ENCODE measurements at regions not wholly inside any gene's neighbourhood (a gene's known extent, or its start where the extent isn't known, plus 50 kb on each side); places are given as distances from the start of the nearest gene placed in this dataset.

DNA sequence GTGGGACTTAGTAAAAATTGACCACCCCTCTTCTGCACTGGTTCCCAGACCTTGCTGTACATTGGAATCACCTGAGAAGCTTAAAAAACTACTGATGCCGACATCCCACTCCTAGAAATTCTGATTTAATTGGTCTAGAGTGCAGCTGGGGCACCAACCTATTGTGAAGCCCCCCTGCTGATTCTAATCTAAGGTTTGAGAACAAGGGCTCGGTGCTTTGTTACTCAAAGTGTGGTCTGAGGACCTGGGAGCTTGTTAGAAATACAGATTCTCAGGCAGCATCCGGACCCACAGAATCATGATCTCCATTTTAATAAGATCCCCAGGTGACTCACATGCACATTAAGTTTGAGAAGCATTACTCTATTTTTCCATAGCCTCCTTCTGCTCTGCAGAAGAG is 57.8 kb upstream of the LPAR1 start (continued):
- no peak for TF ChIP-seq AR (CRISPR knock-in tag; IDR thresholded peaks at IDR 0.05)
- TF ChIP-seq FOXP4 (CRISPR knock-in tag; IDR thresholded peaks at IDR 0.05), result no peak

DNA sequence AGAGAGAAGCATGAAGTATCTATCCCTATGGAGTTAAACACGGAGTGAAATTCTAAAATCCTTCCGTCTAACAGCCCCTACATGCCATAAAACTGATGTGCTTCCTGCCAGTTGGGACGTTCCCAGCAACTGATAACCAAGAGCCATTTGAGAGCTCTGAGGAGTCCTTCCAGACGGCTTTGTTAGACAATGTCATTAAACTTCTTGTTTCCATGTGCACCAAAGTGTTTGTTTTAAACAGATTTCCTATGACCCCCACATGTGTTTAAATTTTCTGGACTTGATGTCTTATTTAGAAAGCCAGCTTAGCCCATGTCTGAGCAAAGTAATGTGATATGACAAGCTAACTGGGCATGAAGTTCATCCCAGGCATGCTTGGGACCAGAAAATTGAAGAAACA is 57.2 kb upstream of the LPAR1 start:
- Mint-ChIP-seq H3K27ac (no peak overlapping the region), H3K9me3 (peaks cover 4% of the 10 kb centered on the region; the same call in 1 of the 2 replicates), H3K4me1 (peaks cover 70% of the 10 kb centered on the region), H3K4me3 (no peak overlapping the region), H3K36me3 (no peaks in the 10 kb centered on the region), H3K27me3 (ENCODE audit: low read depth) (peaks cover 23% of the 10 kb centered on the region)
- no peak for DNase-seq (ENCODE audit: low spot score)
- CTCF ChIA-PET, result interaction anchor here (0.6 kb wide), 2 partner anchors 21 to 59 kb away, joined by 4 to 6 read pairs; no protein-coding TSS in a partner anchor
- no peak for ATAC-seq
- TF ChIP-seq CREM (CRISPR knock-in tag; IDR thresholded peaks at IDR 0.05), result no peak
- TF ChIP-seq KAT7 (CRISPR knock-in tag; IDR thresholded peaks at IDR 0.05; ENCODE audit: borderline replicate concordance), result no peak
- TF ChIP-seq, protein P1, sequence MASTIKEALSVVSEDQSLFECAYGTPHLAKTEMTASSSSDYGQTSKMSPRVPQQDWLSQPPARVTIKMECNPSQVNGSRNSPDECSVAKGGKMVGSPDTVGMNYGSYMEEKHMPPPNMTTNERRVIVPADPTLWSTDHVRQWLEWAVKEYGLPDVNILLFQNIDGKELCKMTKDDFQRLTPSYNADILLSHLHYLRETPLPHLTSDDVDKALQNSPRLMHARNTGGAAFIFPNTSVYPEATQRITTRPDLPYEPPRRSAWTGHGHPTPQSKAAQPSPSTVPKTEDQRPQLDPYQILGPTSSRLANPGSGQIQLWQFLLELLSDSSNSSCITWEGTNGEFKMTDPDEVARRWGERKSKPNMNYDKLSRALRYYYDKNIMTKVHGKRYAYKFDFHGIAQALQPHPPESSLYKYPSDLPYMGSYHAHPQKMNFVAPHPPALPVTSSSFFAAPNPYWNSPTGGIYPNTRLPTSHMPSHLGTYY (CRISPR knock-in tag; IDR thresholded peaks at IDR 0.05), result no peak
- TF ChIP-seq USF1 (CRISPR knock-in tag; IDR thresholded peaks at IDR 0.05), result no peak
- TF ChIP-seq, protein P2, sequence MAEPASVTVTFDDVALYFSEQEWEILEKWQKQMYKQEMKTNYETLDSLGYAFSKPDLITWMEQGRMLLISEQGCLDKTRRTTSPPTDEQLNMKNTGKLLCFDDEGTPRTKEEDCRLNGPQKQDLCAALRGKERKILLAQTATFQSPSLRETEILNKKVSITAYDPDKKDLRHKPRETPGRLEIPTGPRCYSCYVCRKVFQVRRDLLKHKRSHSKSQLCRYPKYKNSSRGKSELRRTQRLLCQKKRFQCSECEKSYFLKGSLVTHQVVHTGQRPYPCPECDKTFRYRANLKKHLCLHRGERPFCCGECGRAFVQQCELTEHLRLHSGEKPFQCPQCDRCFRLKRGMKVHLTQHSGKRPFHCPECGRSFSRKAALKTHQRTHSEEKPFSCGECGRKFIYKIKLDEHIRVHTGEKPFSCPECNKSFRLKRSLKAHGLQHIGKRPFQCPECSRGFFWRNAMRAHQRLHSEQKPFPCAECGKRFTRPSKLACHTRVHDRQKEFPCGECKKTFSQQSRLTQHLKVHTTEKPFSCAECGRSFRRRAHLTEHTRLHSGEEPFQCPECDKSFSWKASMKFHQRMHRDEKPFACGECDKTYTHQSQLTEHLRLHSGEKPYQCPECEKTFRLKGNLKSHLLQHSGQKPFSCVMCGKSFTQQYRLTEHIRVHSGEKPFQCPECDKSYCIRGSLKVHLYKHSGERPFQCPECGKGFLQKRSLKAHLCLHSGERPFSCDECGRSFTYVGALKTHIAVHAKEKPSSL (CRISPR knock-in tag; conservative IDR thresholded peaks at IDR 0.05), result no peak
- POLR2A ChIA-PET, result no interaction called here

DNA sequence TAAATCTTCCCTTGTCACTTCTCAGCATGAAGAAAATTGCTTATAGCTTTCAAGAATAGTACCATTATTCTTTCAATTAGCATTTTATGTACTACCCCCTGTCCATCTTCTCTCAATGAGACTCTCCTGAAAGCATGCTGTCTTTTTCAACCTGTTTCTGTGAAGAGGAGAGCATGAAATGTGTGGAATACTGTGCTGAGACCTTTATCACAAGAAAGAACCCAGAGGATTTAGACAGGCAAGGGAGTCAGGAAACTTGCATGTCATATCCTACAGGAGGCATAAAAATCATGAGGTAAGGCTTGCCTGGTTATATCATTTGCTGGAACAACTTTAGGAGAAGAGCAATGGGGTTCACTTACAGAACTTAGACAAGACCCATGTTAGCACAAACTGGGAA is 56.7 kb upstream of the LPAR1 start:
- ChIA-PET POLR2A (no interaction called here), CTCF (no interaction called here)
- DNase-seq (ENCODE audit: low spot score) (no peak), ATAC-seq (no peak)
- H3K27me3 Mint-ChIP-seq (ENCODE audit: low read depth), result peaks cover 23% of the 10 kb centered on the region
- no peak for TF ChIP-seq ZNF263 (CRISPR knock-in tag; IDR thresholded peaks at IDR 0.05; ENCODE audit: low read depth)
- TF ChIP-seq STAT6 (CRISPR knock-in tag; conservative IDR thresholded peaks at IDR 0.05; ENCODE audit: low read depth), result no peak
- peaks cover 4% of the 10 kb centered on the region; the same call in 1 of the 2 replicates for H3K9me3 Mint-ChIP-seq
- H3K36me3 Mint-ChIP-seq, result no peaks in the 10 kb centered on the region
- H3K27ac Mint-ChIP-seq, result no peak overlapping the region
- H3K4me3 Mint-ChIP-seq, result no peak overlapping the region
- H3K4me1 Mint-ChIP-seq, result peaks cover 65% of the 10 kb centered on the region
